Glomerular visceral epithelial cell (primary cell): ENCODE measurements at regions not wholly inside any gene's neighbourhood (a gene's known extent, or its start where the extent isn't known, plus 50 kb on each side); places are given as distances from the start of the nearest gene placed in this dataset.

ENCODE experiments used
- DNase-seq: peaks from one replicate; pipeline ENCODE4 v3.0.0-alpha.2; 2016; ENCODE audit errors: extremely low spot score

DNA sequence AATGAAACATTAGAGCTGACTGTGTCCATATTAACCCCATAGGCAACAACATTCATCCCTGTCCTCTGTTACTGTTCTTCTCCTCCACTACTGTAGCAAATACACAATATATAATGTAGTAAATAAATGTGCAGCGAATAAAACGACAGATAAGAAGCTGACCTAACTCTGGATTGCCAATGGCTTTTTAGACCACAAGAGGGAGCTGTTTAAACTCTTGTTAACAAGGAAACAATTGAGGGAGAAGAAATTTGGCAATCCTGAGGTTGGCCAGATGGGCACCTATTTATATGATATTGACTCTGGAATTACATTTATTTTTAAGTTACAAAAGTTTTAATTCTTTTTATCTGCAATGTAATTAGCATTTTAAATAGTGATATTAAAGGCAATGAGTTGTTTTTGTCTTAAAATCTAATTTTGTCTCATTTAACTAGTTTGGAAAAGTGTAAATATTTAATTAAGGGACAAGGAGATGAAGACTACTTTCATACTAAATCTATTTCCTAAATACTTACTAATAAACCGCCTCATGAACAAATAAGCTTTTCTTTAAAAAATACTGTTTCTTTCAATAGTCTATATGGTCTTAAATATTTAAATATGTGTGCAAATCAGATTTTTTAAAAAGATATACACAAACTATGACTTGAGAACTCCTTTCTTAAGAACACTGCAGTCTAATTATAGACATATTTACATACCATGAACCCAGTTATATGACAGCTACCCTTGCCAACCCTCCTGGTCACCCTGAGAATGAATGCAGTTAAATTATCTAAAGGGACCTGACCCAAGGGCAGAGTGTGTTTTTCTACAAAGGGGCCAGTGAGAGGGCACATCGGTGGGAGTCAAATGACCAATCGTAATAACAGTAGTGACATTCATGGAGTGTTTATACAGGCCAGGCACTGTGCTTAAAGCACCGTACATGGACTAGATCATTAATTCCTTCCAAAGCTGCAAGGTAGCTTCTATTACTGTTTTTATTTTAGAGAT is 52.9 kb upstream of the HPF1 start:
- DNase-seq, result peak; percentile 74

- DNase-seq, result no peak
Observed at GRCh38 chr4:169807934-169808509, 50.3 kb upstream of the HPF1 start.
